ENCODE measurements at regions not wholly inside any gene's neighbourhood (a gene's known extent, or its start where the extent isn't known, plus 50 kb on each side); places are given as distances from the start of the nearest gene placed in this dataset.
"Not testable (repeated sequence)": the region's sequence is repeated elsewhere in the genome, so short reads cannot be mapped to it uniquely, and the experiment has no call there.

- DNase-seq: no peak
Observed at GRCh38 chr4:103499094-103499493, 220.7 kb downstream of the TACR3 start.

- DNase-seq: no peak
Observed at GRCh38 chr4:103498161-103499070, 221.4 kb downstream of the TACR3 start.

GRCh38 chr4:103497692-103498091 is 222.1 kb downstream of the TACR3 start:
- DNase-seq: no peak

GRCh38 chr4:103496800-103497199 is 223.0 kb downstream of the TACR3 start:
- DNase-seq: no peak

GRCh38 chr4:103493450-103494159 is 226.2 kb downstream of the TACR3 start:
- DNase-seq: no peak

- DNase-seq: not testable (repeated sequence)
Observed at GRCh38 chr4:103485296-103485695, 234.5 kb downstream of the TACR3 start.

GRCh38 chr4:103484521-103484920 is 235.3 kb downstream of the TACR3 start:
- no peak for DNase-seq

- no peak for DNase-seq
Observed at GRCh38 chr4:103482893-103483292, 236.9 kb downstream of the TACR3 start.

- DNase-seq: no peak
Observed at GRCh38 chr4:103482471-103482870, 237.3 kb downstream of the TACR3 start.

- no peak for DNase-seq
Observed at GRCh38 chr4:103478734-103479133, 241.1 kb downstream of the TACR3 start.

GRCh38 chr4:103478210-103478609 is 241.6 kb downstream of the TACR3 start:
- no peak for DNase-seq

GRCh38 chr4:103457566-103457965 is 259.4 kb upstream of the CENPE start:
- no peak for DNase-seq

GRCh38 chr4:103451341-103451740 is 253.2 kb upstream of the CENPE start:
- no peak for DNase-seq

GRCh38 chr4:103450693-103451092 is 252.6 kb upstream of the CENPE start:
- no peak for DNase-seq

- no peak for DNase-seq
Observed at GRCh38 chr4:103449296-103450023, 251.3 kb upstream of the CENPE start.

GRCh38 chr4:103445377-103445776 is 247.2 kb upstream of the CENPE start:
- no peak for DNase-seq

GRCh38 chr4:103443324-103443723 is 245.2 kb upstream of the CENPE start:
- no peak for DNase-seq

GRCh38 chr4:103429283-103429682 is 231.1 kb upstream of the CENPE start:
- DNase-seq: no peak

- no peak for DNase-seq
Observed at GRCh38 chr4:103425406-103425805, 227.3 kb upstream of the CENPE start.

GRCh38 chr4:103424853-103425252 is 226.7 kb upstream of the CENPE start:
- peak; percentile 47 for DNase-seq

GRCh38 chr4:103423261-103423660 is 225.1 kb upstream of the CENPE start:
- no peak for DNase-seq

- no peak for DNase-seq
Observed at GRCh38 chr4:103422467-103423219, 224.5 kb upstream of the CENPE start.

- no peak for DNase-seq
Observed at GRCh38 chr4:103415801-103416200, 217.7 kb upstream of the CENPE start.

Data from NCI-H345 (cell line).